HepG2 (cell line): ENCODE measurements at regions not wholly inside any gene's neighbourhood (a gene's known extent, or its start where the extent isn't known, plus 50 kb on each side); places are given as distances from the start of the nearest gene placed in this dataset.
A peak's percentile ranks its signal among the peaks of the same experiment; 100 is the strongest.

Experiments used
- ARNT2 ChIP-seq: sonication (generic); formaldehyde crosslinking; IDR thresholded peaks from 2 replicates; pipeline ENCODE4 v1.8.0; 2022; ENCODE audit warnings: mild to moderate bottlenecking, low read depth, missing genetic modification reagents, moderate library complexity
- BATF2 ChIP-seq: sonication (generic); formaldehyde crosslinking; IDR thresholded peaks from 2 replicates; pipeline ENCODE4 v1.8.0; 2022; ENCODE audit warnings: mild to moderate bottlenecking, missing genetic modification reagents, moderate library complexity
- EED ChIP-seq: sonication (generic); formaldehyde crosslinking; IDR thresholded peaks from 2 replicates; pipeline ENCODE4 v1.5.0; 2020; ENCODE audit warnings: mild to moderate bottlenecking, missing genetic modification reagents
- HCFC1 ChIP-seq: fragments of 150-350 bp; IDR thresholded peaks from 2 replicates; pipeline ENCODE4 v1.6.1; 2014; ENCODE audit warnings: low read depth, low read length
- HES4 ChIP-seq: sonication (generic); formaldehyde crosslinking; IDR thresholded peaks from 2 replicates; pipeline ENCODE4 v1.9.0; 2021; ENCODE audit warnings: mild to moderate bottlenecking, missing genetic modification reagents, borderline replicate concordance
- HIVEP1 ChIP-seq: sonication (generic); formaldehyde crosslinking; IDR thresholded peaks from 2 replicates; pipeline ENCODE4 v1.4.0; 2020; ENCODE audit warnings: mild to moderate bottlenecking, missing genetic modification reagents
- HNRNPL ChIP-seq: fragments of 200-400 bp; formaldehyde crosslinking; IDR thresholded peaks from 2 replicates; pipeline ENCODE4 v1.6.1; 2017; ENCODE audit warnings: mild to moderate bottlenecking, low read depth, low read length
- HOXA3 ChIP-seq: sonication (generic); formaldehyde crosslinking; IDR thresholded peaks from 2 replicates; pipeline ENCODE4 v1.5.0; 2020; ENCODE audit warnings: missing genetic modification reagents
- IRF9 ChIP-seq: sonication (generic); formaldehyde crosslinking; IDR thresholded peaks from 2 replicates; pipeline ENCODE4 v1.8.0; 2022; ENCODE audit warnings: missing genetic modification reagents, mild to moderate bottlenecking, borderline replicate concordance
- MXD4 ChIP-seq: IDR thresholded peaks from 2 replicates; pipeline ENCODE4 v1.6.1; 2016; ENCODE audit warnings: mild to moderate bottlenecking, missing biosample characterization, missing genetic modification reagents
- NFKB2 ChIP-seq: sonication (generic); formaldehyde crosslinking; IDR thresholded peaks from 2 replicates; pipeline ENCODE4 v1.4.0; 2020; ENCODE audit warnings: missing genetic modification reagents, borderline replicate concordance
- POLR2A ChIP-seq, 2 experiments: IDR thresholded peaks; 2 replicates each; pipeline ENCODE4 v1.6.1; 2011; ENCODE audit warnings: low read depth in 2 of 2, low read length in 2 of 2, mild to moderate bottlenecking in 1 of 2, moderate library complexity in 1 of 2; ENCODE audit not compliant: insufficient read depth in 1 of 2
- PRMT3 ChIP-seq: sonication (generic); formaldehyde crosslinking; IDR thresholded peaks from 2 replicates; pipeline ENCODE4 v1.8.1; 2022; ENCODE audit warnings: low read depth, mild to moderate bottlenecking, moderate library complexity, missing genetic modification reagents, borderline replicate concordance
- RBFOX2 ChIP-seq: fragments of 200-400 bp; formaldehyde crosslinking; IDR thresholded peaks from 2 replicates; pipeline ENCODE4 v1.6.1; 2017; ENCODE audit warnings: low read depth, mild to moderate bottlenecking, low read length
- SALL2 ChIP-seq: sonication (generic); formaldehyde crosslinking; IDR thresholded peaks from 2 replicates; pipeline ENCODE4 v1.8.1; 2023; ENCODE audit warnings: mild to moderate bottlenecking, missing genetic modification reagents, inconsistent platforms
- SATB2 ChIP-seq: sonication (generic); formaldehyde crosslinking; IDR thresholded peaks from 2 replicates; pipeline ENCODE4 v1.5.0; 2020; ENCODE audit warnings: missing genetic modification reagents
- TCF7L2 ChIP-seq: IDR thresholded peaks from 2 replicates; pipeline ENCODE4 v1.6.1; 2011; ENCODE audit warnings: mild to moderate bottlenecking, low read depth, low read length, moderate library complexity
- TGIF2 ChIP-seq: IDR thresholded peaks from 2 replicates; pipeline ENCODE4 v1.6.1; 2016; ENCODE audit warnings: control low read depth, missing compliant biosample characterization
- ZFP1 ChIP-seq: IDR thresholded peaks from 2 replicates; pipeline ENCODE4 v1.6.1; 2016
- ZIK1 ChIP-seq: sonication (generic); formaldehyde crosslinking; IDR thresholded peaks from 2 replicates; pipeline ENCODE4 v1.5.0; 2020; ENCODE audit warnings: mild to moderate bottlenecking, low read depth, missing genetic modification reagents, borderline replicate concordance
- ZNF451 ChIP-seq: sonication (generic); formaldehyde crosslinking; IDR thresholded peaks from 2 replicates; pipeline ENCODE4 v1.5.0; 2020; ENCODE audit warnings: mild to moderate bottlenecking, missing genetic modification reagents
- ZNF557 ChIP-seq: sonication (generic); formaldehyde crosslinking; IDR thresholded peaks from 2 replicates; pipeline ENCODE4 v1.4.0; 2020; ENCODE audit warnings: missing genetic modification reagents
- ZNF674 ChIP-seq: sonication (generic); formaldehyde crosslinking; IDR thresholded peaks from 2 replicates; pipeline ENCODE4 v1.5.0; 2020; ENCODE audit warnings: low read depth, mild to moderate bottlenecking, missing genetic modification reagents
- ZNF790 ChIP-seq: sonication (generic); formaldehyde crosslinking; IDR thresholded peaks from 2 replicates; pipeline ENCODE4 v1.8.0; 2022; ENCODE audit warnings: missing genetic modification reagents, mild to moderate bottlenecking, borderline replicate concordance
- TF ChIP-seq, protein P1 (sequence below), 2 experiments: IDR thresholded peaks; 2 replicates each; pipeline ENCODE4 v1.6.1; 2011 to 2012; ENCODE audit warnings: low read length in 2 of 2, borderline replicate concordance in 1 of 2, low read depth in 1 of 2, mild to moderate bottlenecking in 1 of 2, moderate library complexity in 1 of 2
- TF ChIP-seq, protein P2 (sequence below): fragments of 450-650 bp; IDR thresholded peaks from 2 replicates; pipeline ENCODE4 v1.6.1; 2016

DNA sequence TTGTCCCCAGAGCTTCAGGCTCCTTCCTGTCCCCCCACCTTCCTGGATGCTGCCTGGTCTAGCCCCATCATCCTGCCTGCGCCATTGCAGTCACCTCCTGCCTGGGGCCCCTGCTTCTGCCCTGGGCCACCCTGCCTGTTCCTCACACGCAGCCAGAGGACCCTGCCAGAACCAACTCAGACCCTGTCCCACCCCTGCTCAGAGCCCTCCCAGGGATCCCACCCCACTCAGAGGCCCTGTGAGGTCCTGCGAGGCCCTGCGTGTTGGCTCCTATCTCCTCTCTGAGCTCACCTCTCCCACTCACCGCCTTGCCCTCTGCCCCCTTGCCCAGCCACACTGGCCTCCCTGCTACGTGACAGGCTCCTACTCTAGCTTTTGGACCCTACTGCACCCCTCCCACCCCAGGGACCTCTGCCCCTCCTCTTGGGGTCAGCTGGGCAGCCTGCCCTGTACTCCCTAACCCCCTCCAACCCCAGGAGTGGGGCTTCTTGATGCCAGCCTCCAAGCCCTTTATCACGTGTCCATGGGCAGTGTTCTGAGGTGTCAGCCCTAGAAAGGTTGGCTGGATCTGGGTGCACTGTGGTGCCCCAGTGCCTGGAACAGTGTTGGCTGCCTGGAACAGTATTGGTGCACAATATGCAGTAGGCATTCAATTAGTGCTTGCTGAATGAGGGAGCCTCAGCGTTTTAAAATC lies 68.3 kb downstream of the CEBPB start (continued):
- TF ChIP-seq BATF2 (CRISPR knock-in tag), result no peak
- no peak for TF ChIP-seq ZNF674 (CRISPR knock-in tag)
- 0 out of 2 replicates have a peak, but pooled peaks have one; percentile 55 for TF ChIP-seq EED
- 0 out of 2 replicates have a peak, but pooled peaks have one; percentile 21 for TF ChIP-seq HOXA3 (CRISPR knock-in tag)
- no peak for TF ChIP-seq HCFC1
- TF ChIP-seq NFKB2 (CRISPR knock-in tag), result 0 out of 2 replicates have a peak, but pooled peaks have one; percentile 32
- TF ChIP-seq MXD4 (CRISPR knock-in tag), result no peak
- no peak for TF ChIP-seq ZNF790 (CRISPR knock-in tag)
- TF ChIP-seq ZFP1 (CRISPR knock-in tag), result no peak
- TF ChIP-seq ZNF451, result no peak
- no peak for TF ChIP-seq PRMT3 (CRISPR knock-in tag)
- TF ChIP-seq ARNT2 (CRISPR knock-in tag), result no peak
- TF ChIP-seq SALL2 (CRISPR knock-in tag), result no peak
- no peak for TF ChIP-seq ZNF557 (CRISPR knock-in tag)
- TF ChIP-seq HES4 (CRISPR knock-in tag), result no peak
- TF ChIP-seq ZIK1 (CRISPR knock-in tag), result no peak
- TF ChIP-seq, protein P1, sequence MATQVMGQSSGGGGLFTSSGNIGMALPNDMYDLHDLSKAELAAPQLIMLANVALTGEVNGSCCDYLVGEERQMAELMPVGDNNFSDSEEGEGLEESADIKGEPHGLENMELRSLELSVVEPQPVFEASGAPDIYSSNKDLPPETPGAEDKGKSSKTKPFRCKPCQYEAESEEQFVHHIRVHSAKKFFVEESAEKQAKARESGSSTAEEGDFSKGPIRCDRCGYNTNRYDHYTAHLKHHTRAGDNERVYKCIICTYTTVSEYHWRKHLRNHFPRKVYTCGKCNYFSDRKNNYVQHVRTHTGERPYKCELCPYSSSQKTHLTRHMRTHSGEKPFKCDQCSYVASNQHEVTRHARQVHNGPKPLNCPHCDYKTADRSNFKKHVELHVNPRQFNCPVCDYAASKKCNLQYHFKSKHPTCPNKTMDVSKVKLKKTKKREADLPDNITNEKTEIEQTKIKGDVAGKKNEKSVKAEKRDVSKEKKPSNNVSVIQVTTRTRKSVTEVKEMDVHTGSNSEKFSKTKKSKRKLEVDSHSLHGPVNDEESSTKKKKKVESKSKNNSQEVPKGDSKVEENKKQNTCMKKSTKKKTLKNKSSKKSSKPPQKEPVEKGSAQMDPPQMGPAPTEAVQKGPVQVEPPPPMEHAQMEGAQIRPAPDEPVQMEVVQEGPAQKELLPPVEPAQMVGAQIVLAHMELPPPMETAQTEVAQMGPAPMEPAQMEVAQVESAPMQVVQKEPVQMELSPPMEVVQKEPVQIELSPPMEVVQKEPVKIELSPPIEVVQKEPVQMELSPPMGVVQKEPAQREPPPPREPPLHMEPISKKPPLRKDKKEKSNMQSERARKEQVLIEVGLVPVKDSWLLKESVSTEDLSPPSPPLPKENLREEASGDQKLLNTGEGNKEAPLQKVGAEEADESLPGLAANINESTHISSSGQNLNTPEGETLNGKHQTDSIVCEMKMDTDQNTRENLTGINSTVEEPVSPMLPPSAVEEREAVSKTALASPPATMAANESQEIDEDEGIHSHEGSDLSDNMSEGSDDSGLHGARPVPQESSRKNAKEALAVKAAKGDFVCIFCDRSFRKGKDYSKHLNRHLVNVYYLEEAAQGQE (IDR thresholded peaks at IDR 0.05; ENCODE audit: borderline replicate concordance in 1 of 2, low read depth in 1 of 2, low read length in 2 of 2), result no peak
- TF ChIP-seq HNRNPL, result peak; percentile 93
- no peak for TF ChIP-seq TGIF2 (CRISPR knock-in tag)
- TF ChIP-seq TCF7L2, result no peak
- TF ChIP-seq RBFOX2, result no peak
- TF ChIP-seq, protein P2, sequence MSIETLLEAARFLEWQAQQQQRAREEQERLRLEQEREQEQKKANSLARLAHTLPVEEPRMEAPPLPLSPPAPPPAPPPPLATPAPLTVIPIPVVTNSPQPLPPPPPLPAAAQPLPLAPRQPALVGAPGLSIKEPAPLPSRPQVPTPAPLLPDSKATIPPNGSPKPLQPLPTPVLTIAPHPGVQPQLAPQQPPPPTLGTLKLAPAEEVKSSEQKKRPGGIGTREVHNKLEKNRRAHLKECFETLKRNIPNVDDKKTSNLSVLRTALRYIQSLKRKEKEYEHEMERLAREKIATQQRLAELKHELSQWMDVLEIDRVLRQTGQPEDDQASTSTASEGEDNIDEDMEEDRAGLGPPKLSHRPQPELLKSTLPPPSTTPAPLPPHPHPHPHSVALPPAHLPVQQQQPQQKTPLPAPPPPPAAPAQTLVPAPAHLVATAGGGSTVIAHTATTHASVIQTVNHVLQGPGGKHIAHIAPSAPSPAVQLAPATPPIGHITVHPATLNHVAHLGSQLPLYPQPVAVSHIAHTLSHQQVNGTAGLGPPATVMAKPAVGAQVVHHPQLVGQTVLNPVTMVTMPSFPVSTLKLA, result no peak
- TF ChIP-seq POLR2A (IDR thresholded peaks at IDR 0.05; ENCODE audit: insufficient read depth in 1 of 2, low read depth in 2 of 2, low read length in 2 of 2), result no peak
- no peak for TF ChIP-seq IRF9 (CRISPR knock-in tag)
- TF ChIP-seq SATB2 (CRISPR knock-in tag), result no peak
- no peak for TF ChIP-seq HIVEP1
